Stimulated activated CD4-positive, alpha-beta T cell treated with anti-CD3 and anti-CD28 coated beads, Interleukin-2, amount 100 ng/mL, for 4 hours (primary cell): ENCODE measurements at regions not wholly inside any gene's neighbourhood (a gene's known extent, or its start where the extent isn't known, plus 50 kb on each side); places are given as distances from the start of the nearest gene placed in this dataset.

Experiments used
- DNase-seq: peaks from one replicate; pipeline ENCODE4 v3.0.0-alpha.2; 2020; ENCODE audit warnings: low read depth

- DNase-seq: no peak
These were observed 951.6 kb upstream of the TENM3 start for GRCh38 chr4:181291615-181292014.

- DNase-seq: no peak
These were observed 950.2 kb upstream of the TENM3 start for GRCh38 chr4:181293014-181293413.

GRCh38 chr4:181293541-181293940, 949.7 kb upstream of the TENM3 start:
- DNase-seq: no peak

GRCh38 chr4:181294421-181294820, 948.8 kb upstream of the TENM3 start:
- DNase-seq: no peak

GRCh38 chr4:181301735-181302710, 941.2 kb upstream of the TENM3 start:
- DNase-seq: no peak

GRCh38 chr4:181307824-181308223, 935.4 kb upstream of the TENM3 start:
- DNase-seq: no peak

GRCh38 chr4:181308476-181309312, 934.5 kb upstream of the TENM3 start:
- DNase-seq: no peak

- DNase-seq: no peak
These were observed 931.1 kb upstream of the TENM3 start for GRCh38 chr4:181312066-181312465.

GRCh38 chr4:181319629-181320028, 923.6 kb upstream of the TENM3 start:
- no peak for DNase-seq

GRCh38 chr4:181323061-181323460, 920.1 kb upstream of the TENM3 start:
- no peak for DNase-seq

- DNase-seq: no peak
These were observed 912.5 kb upstream of the TENM3 start for GRCh38 chr4:181330654-181331201.

- no peak for DNase-seq
These were observed 912.0 kb upstream of the TENM3 start for GRCh38 chr4:181331214-181331613.

- no peak for DNase-seq
These were observed 897.3 kb upstream of the TENM3 start for GRCh38 chr4:181345931-181346330.

GRCh38 chr4:181350615-181351415, 892.4 kb upstream of the TENM3 start:
- no peak for DNase-seq

GRCh38 chr4:181364504-181364903, 878.7 kb upstream of the TENM3 start:
- no peak for DNase-seq

- no peak for DNase-seq
These were observed 877.5 kb upstream of the TENM3 start for GRCh38 chr4:181365671-181366070.

- DNase-seq: no peak
These were observed 871.2 kb upstream of the TENM3 start for GRCh38 chr4:181372014-181372413.

- no peak for DNase-seq
These were observed 867.1 kb upstream of the TENM3 start for GRCh38 chr4:181376058-181376457.

- DNase-seq: no peak
These were observed 855.1 kb upstream of the TENM3 start for GRCh38 chr4:181388061-181388460.

- DNase-seq: no peak
These were observed 826.2 kb upstream of the TENM3 start for GRCh38 chr4:181416966-181417365.

GRCh38 chr4:181418496-181418895, 824.7 kb upstream of the TENM3 start:
- DNase-seq: no peak

GRCh38 chr4:181420950-181421349, 822.3 kb upstream of the TENM3 start:
- DNase-seq: no peak
